ENCODE measurements at regions not wholly inside any gene's neighbourhood (a gene's known extent, or its start where the extent isn't known, plus 50 kb on each side); places are given as distances from the start of the nearest gene placed in this dataset.
"Not testable (repeated sequence)": the region's sequence is repeated elsewhere in the genome, so short reads cannot be mapped to it uniquely, and the experiment has no call there.

DNA sequence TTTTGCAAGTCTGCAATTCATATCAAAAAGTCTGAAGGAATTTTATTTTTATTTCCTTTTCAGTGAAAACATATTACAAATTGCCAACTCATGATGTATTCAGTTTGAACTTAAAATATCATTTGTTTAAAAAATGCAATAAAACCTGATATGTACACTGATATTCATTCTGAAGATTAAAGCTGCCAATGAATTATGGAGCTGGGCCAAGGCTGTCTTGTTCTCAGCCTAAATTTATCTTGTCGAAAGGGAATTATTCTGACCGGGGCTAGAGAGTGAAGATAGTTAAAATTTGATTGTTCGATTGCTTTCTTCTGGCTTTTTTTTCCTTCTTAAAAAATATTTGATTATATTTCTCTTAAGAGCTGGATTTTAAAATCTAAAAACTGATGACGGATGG, 54.0 kb upstream of the RBFOX1 start:
- no peak for DNase-seq

DNA sequence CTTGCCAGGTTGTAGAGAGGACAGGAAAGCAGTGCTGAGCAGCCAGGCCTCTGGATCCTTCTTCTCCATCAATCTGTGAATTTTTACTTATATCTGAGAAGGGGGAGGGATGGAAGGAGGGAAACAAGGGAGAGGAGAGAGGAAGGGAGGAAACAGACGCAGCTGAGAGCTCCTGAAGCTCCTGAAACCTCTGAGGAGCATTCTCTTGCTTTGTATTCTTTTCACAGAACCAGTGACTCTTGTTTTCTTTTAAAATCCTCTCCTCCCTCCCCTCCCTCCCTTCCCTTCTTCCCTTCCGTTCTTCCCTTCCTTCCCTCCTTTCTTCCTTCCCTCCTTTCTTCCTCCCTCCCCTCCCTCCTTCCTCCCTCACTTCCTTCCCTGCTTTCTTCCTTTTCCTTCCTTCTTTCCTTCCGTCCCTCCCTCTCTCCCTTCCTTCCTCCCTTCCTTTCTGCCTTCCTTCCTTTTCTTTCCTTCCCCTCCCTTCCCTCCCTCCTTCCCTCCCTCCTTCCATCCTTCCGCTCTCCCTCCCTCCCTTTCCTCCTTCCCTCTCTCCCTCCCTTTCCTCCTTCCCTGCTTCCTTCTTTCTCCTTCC, 60.0 kb upstream of the RBFOX1 start:
- no peak for DNase-seq

DNA sequence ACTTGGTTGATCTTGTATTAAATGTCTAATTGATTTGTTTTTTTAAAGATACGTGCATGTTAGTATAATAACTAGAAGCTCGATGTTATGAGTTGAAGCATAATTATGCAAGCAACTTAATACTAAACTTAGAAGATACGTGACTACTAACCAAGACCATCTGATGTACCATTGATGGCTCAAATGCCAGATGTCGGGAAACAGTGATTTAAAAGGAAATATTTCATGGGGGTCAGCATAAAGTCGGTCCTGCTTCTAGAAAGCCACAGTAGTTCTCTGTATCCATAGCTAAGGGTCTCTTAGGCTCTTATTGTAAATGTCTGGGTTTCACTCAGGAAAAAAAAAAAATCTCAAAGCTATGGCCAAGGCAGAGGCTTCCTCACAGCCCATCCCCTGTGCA, 61.2 kb upstream of the RBFOX1 start:
- DNase-seq = no peak

- DNase-seq = no peak
Measured at GRCh38 chr16:7270823-7271222, 61.8 kb upstream of the RBFOX1 start.

DNA sequence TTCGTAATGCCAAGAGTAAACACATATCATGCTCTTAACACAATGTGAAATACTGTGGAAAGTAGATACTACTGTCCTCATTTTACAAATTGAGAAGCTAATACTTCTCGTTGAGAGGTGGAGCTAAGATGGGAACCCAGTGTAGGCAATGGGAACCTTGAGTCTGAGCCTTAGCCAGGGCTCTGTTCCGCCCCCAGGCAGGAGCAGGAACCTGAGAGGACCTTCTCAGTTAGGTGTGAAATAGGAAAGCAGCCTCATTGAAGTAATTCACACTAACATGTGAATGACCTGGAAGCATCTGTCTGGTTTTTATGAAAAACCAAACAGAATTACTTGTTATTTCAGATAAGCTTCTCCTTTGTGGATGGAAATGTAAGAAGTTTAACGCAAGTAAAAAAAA, 62.6 kb upstream of the RBFOX1 start:
- no peak for DNase-seq

DNA sequence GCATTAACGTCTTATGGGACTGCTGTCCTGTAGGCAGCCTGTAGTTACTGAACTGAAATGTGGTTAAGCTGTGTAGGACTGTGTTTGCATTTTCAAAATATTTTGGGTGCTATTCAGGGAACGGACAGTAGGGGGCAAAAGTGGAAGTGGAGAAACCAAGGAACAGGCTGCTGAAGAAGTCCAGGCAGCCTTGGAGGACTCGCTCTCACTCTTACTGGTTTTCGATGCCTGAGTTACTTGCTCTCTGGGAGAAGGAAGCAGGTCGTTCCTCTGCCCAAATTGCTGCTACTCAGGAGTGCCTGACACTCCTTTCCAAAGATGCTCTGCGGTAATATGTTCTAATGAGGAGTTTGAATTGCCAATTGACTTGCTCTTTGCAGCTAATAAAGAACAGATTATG, 64.5 kb upstream of the RBFOX1 start:
- no peak for DNase-seq

- no peak for DNase-seq
Measured at GRCh38 chr16:7257016-7257415, 75.6 kb upstream of the RBFOX1 start.

- DNase-seq = no peak
Measured at GRCh38 chr16:7246578-7246977, 86.1 kb upstream of the RBFOX1 start.

GRCh38 chr16:7239547-7239946, 93.1 kb upstream of the RBFOX1 start:
- no peak for DNase-seq

GRCh38 chr16:7236824-7237410, 95.7 kb upstream of the RBFOX1 start:
- no peak for DNase-seq

DNA sequence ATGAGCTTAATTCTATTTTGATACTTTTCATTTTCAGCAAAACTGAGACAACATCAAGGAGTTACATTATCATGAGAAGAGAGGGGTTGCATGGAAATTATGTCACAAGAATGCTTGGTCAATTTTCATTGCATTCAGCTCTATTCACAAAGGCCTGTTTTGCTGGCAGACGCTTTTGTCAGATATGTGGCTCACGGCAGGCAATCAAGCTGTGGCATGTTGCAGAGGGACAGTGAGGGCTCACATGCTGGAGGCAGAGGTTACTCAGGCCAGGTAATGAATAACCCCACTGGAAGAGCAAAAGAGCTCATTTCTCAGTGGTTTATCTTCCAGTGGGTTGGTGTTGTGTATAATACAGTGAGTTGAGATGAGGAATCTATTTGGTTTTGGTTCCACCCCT, 98.7 kb upstream of the RBFOX1 start:
- DNase-seq = no peak

DNA sequence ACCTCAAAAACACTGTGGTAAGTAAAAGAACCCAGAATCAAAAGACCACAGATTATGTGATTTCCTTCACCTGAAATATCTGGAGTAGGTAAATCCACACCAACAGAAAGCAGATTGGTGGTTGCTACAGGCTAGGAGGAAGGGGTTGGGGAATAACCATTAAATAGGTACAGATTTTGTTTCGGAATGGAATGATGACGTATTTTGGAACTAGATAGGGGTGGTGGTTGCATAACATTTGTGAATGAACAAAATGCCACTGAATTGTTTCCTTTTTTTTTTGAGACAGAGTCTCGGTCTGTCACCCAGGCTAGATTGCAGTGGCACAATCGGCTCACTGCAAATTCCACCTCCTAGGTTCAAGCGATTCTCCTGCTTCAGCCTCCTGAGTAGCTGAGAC, 100.9 kb upstream of the RBFOX1 start:
- no peak for DNase-seq

DNA sequence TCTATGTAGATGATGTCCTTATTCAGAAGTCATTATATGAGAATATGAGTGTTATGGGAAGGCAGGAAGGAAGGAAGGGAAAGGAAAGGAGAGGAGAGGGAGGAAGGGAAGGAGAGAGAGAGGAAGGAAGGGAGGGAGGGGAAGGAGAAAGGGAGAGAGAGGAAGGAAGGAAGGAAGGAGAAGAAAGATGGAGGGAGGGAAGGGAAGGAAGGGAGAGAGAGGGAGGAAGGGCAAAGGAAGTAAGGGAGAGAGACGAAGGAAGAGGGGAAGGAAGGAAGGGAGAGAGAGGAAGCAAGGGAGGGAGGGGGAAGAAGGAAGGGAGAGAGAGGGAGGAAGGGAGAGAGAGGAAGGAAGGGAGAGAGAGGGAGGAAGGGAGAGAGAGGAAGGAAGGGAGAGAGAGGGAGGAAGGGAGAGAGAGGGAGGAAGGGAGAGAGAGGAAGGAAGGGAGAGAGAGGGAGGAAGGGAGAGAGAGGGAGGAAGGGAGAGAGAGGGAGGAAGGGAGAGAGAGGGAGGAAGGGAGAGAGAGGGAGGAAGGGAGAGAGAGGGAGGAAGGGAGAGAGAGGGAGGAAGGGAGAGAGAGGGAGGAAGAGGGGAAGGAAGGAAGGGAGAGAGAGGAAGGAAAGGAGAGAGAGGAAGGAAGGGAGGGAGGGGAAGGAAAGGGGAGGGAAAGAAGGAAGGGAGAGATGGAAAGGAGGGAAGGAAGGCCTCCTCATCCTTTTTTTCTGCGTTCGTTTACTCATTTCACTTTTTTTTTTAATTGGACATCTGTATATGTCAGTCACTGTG, 103.0 kb upstream of the RBFOX1 start:
- not testable (repeated sequence) for DNase-seq

- DNase-seq = no peak
Measured at GRCh38 chr16:7227229-7227721, 105.4 kb upstream of the RBFOX1 start.

DNA sequence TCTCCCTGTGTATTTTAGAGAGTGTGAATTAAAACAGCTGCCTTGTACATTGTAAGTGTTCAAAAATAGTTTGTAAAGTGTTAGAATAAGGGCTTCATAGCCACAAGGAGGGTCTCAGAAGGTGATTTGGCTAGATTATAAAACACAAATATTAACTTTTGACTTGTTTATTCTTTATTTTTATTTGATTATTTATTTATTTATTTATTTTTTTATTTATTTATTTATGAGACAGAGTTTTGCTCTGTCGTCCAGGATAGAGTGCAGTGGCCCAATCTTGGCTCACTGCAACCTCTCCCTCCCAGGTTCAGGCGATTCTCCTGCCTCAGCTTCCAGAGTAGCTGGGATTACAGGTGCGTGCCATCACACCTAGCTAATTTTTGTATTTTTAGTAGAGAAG, 111.5 kb upstream of the RBFOX1 start:
- no peak for DNase-seq

GRCh38 chr16:7218936-7219335, 113.7 kb upstream of the RBFOX1 start:
- DNase-seq = no peak

- no peak for DNase-seq
Measured at GRCh38 chr16:7217797-7218196, 114.8 kb upstream of the RBFOX1 start.

GRCh38 chr16:7216719-7217118, 115.9 kb upstream of the RBFOX1 start:
- no peak for DNase-seq

DNA sequence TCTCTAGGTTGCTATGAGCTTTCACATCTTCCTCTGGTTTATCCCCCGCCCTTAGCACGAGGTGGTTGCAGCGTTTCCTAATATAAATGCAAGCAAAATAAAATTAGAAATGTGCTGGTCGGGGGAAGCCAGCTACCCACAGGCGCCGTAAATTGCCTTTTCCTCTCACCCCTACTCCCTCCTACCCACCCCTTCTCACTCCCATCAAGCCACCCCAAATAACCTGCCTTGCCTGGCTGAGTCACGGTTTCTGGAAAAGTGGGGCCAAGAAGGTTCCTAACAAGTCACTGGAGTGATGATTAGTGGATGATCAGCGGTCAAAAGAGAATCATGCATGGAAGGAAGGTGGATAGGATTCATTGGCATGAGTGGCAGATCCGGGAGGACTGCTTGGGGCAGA, 120.9 kb upstream of the RBFOX1 start:
- no peak for DNase-seq

- DNase-seq = no peak
Measured at GRCh38 chr16:7209598-7209997, 123.0 kb upstream of the RBFOX1 start.

- DNase-seq = no peak
Measured at GRCh38 chr16:7206469-7206868, 126.2 kb upstream of the RBFOX1 start.

GRCh38 chr16:7200320-7200719, 132.3 kb upstream of the RBFOX1 start:
- no peak for DNase-seq

GRCh38 chr16:7185689-7186088, 147.0 kb upstream of the RBFOX1 start:
- no peak for DNase-seq

DNA sequence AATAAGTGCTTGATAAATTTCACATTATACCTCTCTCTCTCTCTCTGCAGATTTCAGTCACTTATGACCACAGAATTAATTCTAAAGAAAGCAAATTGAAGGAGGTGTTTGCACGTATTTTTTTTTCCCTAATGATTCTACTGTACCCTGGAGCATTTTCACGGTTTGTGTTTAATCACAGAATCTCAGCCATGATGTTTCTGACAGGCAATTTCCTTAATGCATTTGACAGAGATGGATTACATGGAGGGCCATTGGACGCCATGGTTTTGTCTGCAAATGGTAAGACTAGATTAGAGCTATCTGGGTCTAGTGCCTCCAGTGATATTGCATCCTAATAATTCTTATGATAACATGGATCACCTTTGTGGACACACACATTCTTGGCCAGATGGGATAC, 147.5 kb upstream of the RBFOX1 start:
- DNase-seq = no peak

Measured in activated gamma-delta T cell treated with Interleukin-2 at 50 U/mL for 16 hours (primary cell).